IMR-90 (cell line): ENCODE measurements at regions not wholly inside any gene's neighbourhood (a gene's known extent, or its start where the extent isn't known, plus 50 kb on each side); places are given as distances from the start of the nearest gene placed in this dataset.

Experiments used
- ATAC-seq: fragments of 200-7000 bp; cut with Tn5 transposase; 2 replicates; pipeline ENCODE4 v1.9.1; 2020; ENCODE audit warnings: low read depth, mild to moderate bottlenecking, moderate library complexity
- BruUV-seq: library from RNA; stranded (reverse); fragments of 400-500 nt; replicated peaks from 2 replicates; lab custom pipeline; 2021; lab: Mats Ljungman, UMichigan
- CTCF ChIA-PET: fragments of 300-600 bp; formaldehyde crosslinking; extraction: SDS; loops from one replicate; lab custom pipeline; 2021; ENCODE audit warnings: antibody characterized with exemption; lab: Yijun Ruan, JAX
- POLR2A ChIA-PET: fragments of 300-600 bp; sonication (Branson Sonifier 250); formaldehyde crosslinking; loops from one replicate; lab custom pipeline; 2022; ENCODE audit warnings: antibody characterized with exemption; ENCODE audit not compliant: unreplicated experiment; lab: Charles Lee
- DNase-seq: peaks from one replicate; pipeline ENCODE4 v3.0.0; 2013
- H2AFZ ChIP-seq: replicated peaks from 2 replicates; pipeline ENCODE3; 2013; ENCODE audit warnings: low read length, mild to moderate bottlenecking; ENCODE audit not compliant: poor library complexity
- H2AK5ac ChIP-seq: 2 replicates; pipeline ENCODE4 v1.6.1; 2013; ENCODE audit warnings: low read depth, low read length, inconsistent platforms
- H2AK9ac ChIP-seq: replicated peaks from 2 replicates; pipeline ENCODE3; 2013; ENCODE audit warnings: mild to moderate bottlenecking, low read depth, low read length, moderate library complexity; ENCODE audit not compliant: poor library complexity
- H2BK120ac ChIP-seq: 2 replicates; pipeline ENCODE4 v1.6.1; 2013; ENCODE audit warnings: low read depth, low read length, inconsistent platforms
- H2BK15ac ChIP-seq: 3 replicates; pipeline ENCODE4 v1.6.1; 2013; ENCODE audit warnings: low read depth, low read length, inconsistent platforms
- H2BK20ac ChIP-seq: 2 replicates; pipeline ENCODE4 v1.6.1; 2013; ENCODE audit warnings: low read depth, mild to moderate bottlenecking, inconsistent platforms, low read length, moderate library complexity
- H2BK5ac ChIP-seq: 2 replicates; pipeline ENCODE4 v1.6.1; 2013; ENCODE audit warnings: mild to moderate bottlenecking, low read depth, low read length, inconsistent platforms; ENCODE audit not compliant: poor library complexity, severe bottlenecking
- H3K14ac ChIP-seq: replicated peaks from 2 replicates; pipeline ENCODE4 v1.6.1; 2013; ENCODE audit warnings: low read depth, low read length, inconsistent platforms
- H3K18ac ChIP-seq: 2 replicates; pipeline ENCODE4 v1.6.1; 2013; ENCODE audit warnings: low read depth, low read length, control low read depth
- H3K23ac ChIP-seq: 2 replicates; pipeline ENCODE4 v1.6.1; 2013; ENCODE audit warnings: low read depth, low read length, inconsistent platforms
- H3K27ac ChIP-seq: 2 replicates; pipeline ENCODE4 v1.5.1; 2013; ENCODE audit warnings: mild to moderate bottlenecking, control low read depth, low read length; ENCODE audit not compliant: insufficient read depth
- H3K27me3 ChIP-seq: 2 replicates; pipeline ENCODE4 v1.6.1; 2013; ENCODE audit warnings: low read length; ENCODE audit not compliant: control insufficient read depth, insufficient read depth
- H3K36me3 ChIP-seq: 2 replicates; pipeline ENCODE4 v1.6.1; 2013; ENCODE audit warnings: low read length, mixed read lengths; ENCODE audit not compliant: control insufficient read depth, insufficient read depth
- H3K4ac ChIP-seq: 2 replicates; pipeline ENCODE4 v1.6.1; 2013; ENCODE audit warnings: low read depth, low read length, inconsistent platforms
- H3K4me1 ChIP-seq: 2 replicates; pipeline ENCODE4 v1.6.1; 2013; ENCODE audit warnings: low read length, mixed read lengths; ENCODE audit not compliant: control insufficient read depth, insufficient read depth
- H3K4me2 ChIP-seq: 2 replicates; pipeline ENCODE4 v1.6.1; 2013; ENCODE audit warnings: low read depth, mild to moderate bottlenecking, control low read depth, low read length, moderate library complexity
- H3K4me3 ChIP-seq: 2 replicates; pipeline ENCODE4 v1.5.1; 2013; ENCODE audit warnings: low read depth, mild to moderate bottlenecking, control low read depth, low read length, moderate library complexity; ENCODE audit not compliant: insufficient read depth
- H3K56ac ChIP-seq: 2 replicates; pipeline ENCODE4 v1.6.1; 2013; ENCODE audit warnings: low read length, inconsistent platforms; ENCODE audit not compliant: insufficient read depth; ENCODE audit errors: extremely low read depth
- H3K79me1 ChIP-seq, 2 experiments: 2 replicates each; pipeline ENCODE4 v1.6.1; 2013; ENCODE audit warnings: low read length in 2 of 2, inconsistent platforms in 1 of 2, low read depth in 1 of 2
- H3K9ac ChIP-seq: 2 replicates; pipeline ENCODE4 v1.6.1; 2013; ENCODE audit warnings: low read depth, low read length, control low read depth
- H3K9me1 ChIP-seq: 2 replicates; pipeline ENCODE4 v1.6.1; 2013; ENCODE audit warnings: low read length, inconsistent platforms; ENCODE audit not compliant: insufficient read depth
- H3K9me3 ChIP-seq: 2 replicates; pipeline ENCODE4 v1.6.1; 2013; ENCODE audit warnings: low read length; ENCODE audit not compliant: control insufficient read depth, insufficient read depth
- H4K20me1 ChIP-seq: 2 replicates; pipeline ENCODE4 v1.6.1; 2013; ENCODE audit warnings: low read length, inconsistent platforms; ENCODE audit not compliant: insufficient read depth
- H4K5ac ChIP-seq: 2 replicates; pipeline ENCODE4 v1.6.1; 2013; ENCODE audit warnings: mild to moderate bottlenecking, low read depth, low read length, control low read depth
- H4K8ac ChIP-seq, 2 experiments: 2 replicates each; pipeline ENCODE4 v1.6.1; 2013; ENCODE audit warnings: low read depth in 2 of 2, low read length in 2 of 2, control low read depth in 1 of 2, inconsistent platforms in 1 of 2
- H4K91ac ChIP-seq: 2 replicates; pipeline ENCODE4 v1.6.1; 2013; ENCODE audit warnings: low read depth, low read length, inconsistent platforms; ENCODE audit not compliant: insufficient read depth
- NFE2L2 ChIP-seq: fragments of 150-350 bp; IDR thresholded peaks from 2 replicates; pipeline ENCODE4 v1.6.1; 2016; ENCODE audit warnings: low read depth, mild to moderate bottlenecking, low read length
- RCOR1 ChIP-seq: IDR thresholded peaks from 2 replicates; pipeline ENCODE4 v1.6.1; 2012; ENCODE audit warnings: mild to moderate bottlenecking, low read length, improper control_type of control experiment; ENCODE audit not compliant: insufficient replicate concordance
- USF2 ChIP-seq: fragments of 150-350 bp; IDR thresholded peaks from 2 replicates; pipeline ENCODE4 v1.6.1; 2017; ENCODE audit warnings: mild to moderate bottlenecking, antibody characterized with exemption, low read length, low read depth
- WGBS, 2 experiments: methylation state at CpG; one replicate each; pipeline versions ENCODE4 v1.1.5 to v1.1.7; 2013; ENCODE audit warnings: missing lambda C conversion rate in 2 of 2; ENCODE audit not compliant: insufficient read length in 1 of 2; ENCODE audit errors: extremely low coverage in 2 of 2; 5-methylcytosine and 5-hydroxymethylcytosine counted together
- dilution Hi-C: fragments of 300-500 bp; cut with HindIII; formaldehyde crosslinking; loops from one replicate; pipeline ENCODE4 v1.14.3; 2018; ENCODE audit warnings: low sequenced_read_pairs; ENCODE audit not compliant: unreplicated experiment
- in situ Hi-C: fragments of 300-500 bp; cut with MboI; formaldehyde crosslinking; loops from 3 replicates; pipeline ENCODE4 v1.14.3; 2019; ENCODE audit warnings: low sequenced_read_pairs, inconsistent platforms, mixed read lengths
- intact Hi-C: fragments of 100-400 bp; cut with micrococcal nuclease; formaldehyde crosslinking; loops from 2 replicates; pipeline ENCODE4 v1.10.0; 2022

GRCh38 chrX:113804291-113804690 is 779.6 kb upstream of the HTR2C start:
- no peak overlapping the region for H2BK120ac ChIP-seq
- H2BK15ac ChIP-seq: no peak overlapping the region
- intact Hi-C loops (no loop called here), in situ Hi-C loops (no loop called here), dilution Hi-C loops (no loop called here)
- no peak overlapping the region for H4K8ac ChIP-seq
- no peaks in the 10 kb centered on the region for H3K9me3 ChIP-seq
- ChIA-PET CTCF (interaction anchor here (0.6 kb wide), 2 partner anchors 476 to 623 kb away, joined by 4 to 7 read pairs; no protein-coding TSS in a partner anchor), POLR2A (no interaction called here)
- no TSS peak for BruUV-seq
- no peak overlapping the region for H2BK20ac ChIP-seq
- H3K4me1 ChIP-seq: no peaks in the 10 kb centered on the region
- no peak for TF ChIP-seq USF2
- no peak for TF ChIP-seq RCOR1
- no peak for TF ChIP-seq NFE2L2
- no peak overlapping the region for H3K23ac ChIP-seq
- H3K79me1 ChIP-seq: no peaks in the 10 kb centered on the region
- H4K5ac ChIP-seq: no peak overlapping the region
- no CpG with 5 or more reads among the region's 3 CpGs for WGBS, 2 experiments
- no peak for DNase-seq
- H3K14ac ChIP-seq: no peak overlapping the region
- no peak overlapping the region for H3K18ac ChIP-seq
- no peaks in the 10 kb centered on the region for H3K36me3 ChIP-seq
- no peak overlapping the region for H4K91ac ChIP-seq
- H2AK9ac ChIP-seq: no peak overlapping the region
- no peak overlapping the region for H2AK5ac ChIP-seq
- no peak for ATAC-seq
- no peak overlapping the region for H3K27ac ChIP-seq
- H3K9ac ChIP-seq: no peak overlapping the region
- no peak overlapping the region for H3K4ac ChIP-seq
- no peaks in the 10 kb centered on the region for H3K9me1 ChIP-seq
- no peak overlapping the region for H3K4me3 ChIP-seq
- H4K20me1 ChIP-seq: no peaks in the 10 kb centered on the region
- no peak overlapping the region for H3K56ac ChIP-seq
- no peak overlapping the region for H2AFZ ChIP-seq
- no peaks in the 10 kb centered on the region for H3K27me3 ChIP-seq
- H3K4me2 ChIP-seq: no peak overlapping the region
- no peak overlapping the region for H2BK5ac ChIP-seq
